DMS53 treated with DMSO at 0.1 percent for 48 hours (cell line): ENCODE measurements at regions not wholly inside any gene's neighbourhood (a gene's known extent, or its start where the extent isn't known, plus 50 kb on each side); places are given as distances from the start of the nearest gene placed in this dataset.
A peak's percentile ranks its signal among the peaks of the same experiment; 100 is the strongest.
"Not testable (repeated sequence)": the region's sequence is repeated elsewhere in the genome, so short reads cannot be mapped to it uniquely, and the experiment has no call there.

Source experiments
- DNase-seq: peaks from one replicate; lab custom pipeline; 2025; ENCODE audit not compliant: unreplicated experiment; lab: John Stamatoyannopoulos, UW

- no peak for DNase-seq
Measured at GRCh38 chrX:46367491-46367890, 177.7 kb downstream of the ZNF674 start.

DNA sequence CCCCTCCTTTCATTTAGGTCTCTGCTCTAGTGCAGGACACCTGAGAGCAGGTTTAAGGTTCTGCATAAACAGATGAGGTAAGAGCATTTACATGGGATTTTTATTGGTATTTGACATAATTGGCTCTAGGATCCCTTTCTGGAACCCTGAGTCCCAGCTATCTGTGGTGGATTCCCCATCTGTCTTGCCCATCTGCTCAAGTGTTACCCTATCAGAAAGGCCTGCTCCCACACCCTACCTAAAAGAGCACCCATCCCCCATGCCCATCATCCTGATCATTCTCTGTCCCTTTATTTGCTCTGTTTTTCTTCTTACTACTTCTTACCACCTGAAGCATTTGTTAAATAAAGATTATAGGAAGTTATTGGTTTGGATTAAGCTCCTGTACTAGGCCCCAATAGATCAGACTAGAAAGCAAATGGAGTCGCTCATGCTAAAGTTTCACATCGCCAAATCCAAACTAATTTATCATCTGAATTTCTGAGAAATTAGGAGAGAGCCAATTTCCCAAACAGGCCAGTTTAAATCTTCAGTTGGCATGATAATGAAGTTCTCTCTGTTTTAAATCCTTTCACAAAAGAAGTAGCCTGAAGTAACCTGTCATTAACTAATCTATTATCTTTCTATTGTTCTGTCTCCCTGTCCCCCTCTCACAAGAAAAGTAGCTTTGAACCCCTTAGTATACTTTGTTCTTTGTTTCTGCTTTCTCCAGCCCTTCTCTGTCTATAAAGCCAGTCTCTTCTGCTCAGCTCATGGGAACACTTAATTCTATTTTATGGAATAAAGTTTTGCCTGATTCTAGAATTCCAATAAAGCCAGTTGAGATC is 178.6 kb downstream of the ZNF674 start:
- no peak for DNase-seq

- no peak for DNase-seq
Measured at GRCh38 chrX:46354481-46354880, 190.7 kb downstream of the ZNF674 start.

GRCh38 chrX:46341767-46342322 is 203.4 kb downstream of the ZNF674 start:
- DNase-seq: no peak

GRCh38 chrX:46340696-46341095 is 204.5 kb downstream of the ZNF674 start:
- no peak for DNase-seq

- DNase-seq: no peak
Measured at GRCh38 chrX:46333550-46333949, 211.7 kb downstream of the ZNF674 start.

- no peak for DNase-seq
Measured at GRCh38 chrX:46330981-46331380, 214.2 kb downstream of the ZNF674 start.

DNA sequence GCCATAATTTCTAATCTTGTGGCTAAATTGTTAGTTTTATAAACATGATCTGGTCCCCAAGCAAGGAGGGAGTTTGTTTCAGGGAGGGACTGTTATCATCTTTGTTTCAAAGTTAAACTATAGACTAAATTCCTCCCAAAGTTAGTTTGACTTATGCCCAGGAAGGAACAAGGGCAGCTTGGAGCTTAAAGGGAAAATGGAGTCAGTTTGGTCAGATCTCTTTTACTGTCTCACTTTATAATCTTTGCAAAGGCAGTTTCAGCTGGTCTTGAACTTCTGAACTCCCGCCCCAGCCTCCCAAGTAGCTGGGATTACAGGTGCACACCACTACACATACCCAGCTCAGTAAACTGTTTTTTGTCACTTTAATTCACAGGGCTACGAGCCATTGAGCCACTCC is 214.7 kb downstream of the ZNF674 start:
- no peak for DNase-seq

DNA sequence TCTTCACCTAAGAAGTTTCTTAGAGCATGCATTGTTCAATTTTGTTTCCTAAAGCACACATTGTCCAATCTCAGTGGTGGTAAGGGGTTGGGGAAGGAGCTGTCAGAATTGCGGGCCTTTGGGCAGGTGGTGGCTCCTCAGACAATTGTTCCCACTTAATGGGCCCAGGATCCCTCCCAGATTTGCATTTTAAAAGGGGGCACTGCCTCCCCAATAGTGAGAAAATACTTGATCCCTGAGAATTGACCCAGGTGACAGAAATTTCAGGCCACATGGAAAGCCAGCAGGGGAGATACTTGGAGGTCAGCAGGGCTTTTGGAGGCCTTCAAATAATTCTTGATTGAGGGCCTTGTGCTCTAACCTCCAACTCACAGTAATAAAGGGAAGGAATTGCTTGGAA is 217.1 kb downstream of the ZNF674 start:
- DNase-seq: no peak

GRCh38 chrX:46327566-46328115 is 217.6 kb downstream of the ZNF674 start:
- DNase-seq: no peak

DNA sequence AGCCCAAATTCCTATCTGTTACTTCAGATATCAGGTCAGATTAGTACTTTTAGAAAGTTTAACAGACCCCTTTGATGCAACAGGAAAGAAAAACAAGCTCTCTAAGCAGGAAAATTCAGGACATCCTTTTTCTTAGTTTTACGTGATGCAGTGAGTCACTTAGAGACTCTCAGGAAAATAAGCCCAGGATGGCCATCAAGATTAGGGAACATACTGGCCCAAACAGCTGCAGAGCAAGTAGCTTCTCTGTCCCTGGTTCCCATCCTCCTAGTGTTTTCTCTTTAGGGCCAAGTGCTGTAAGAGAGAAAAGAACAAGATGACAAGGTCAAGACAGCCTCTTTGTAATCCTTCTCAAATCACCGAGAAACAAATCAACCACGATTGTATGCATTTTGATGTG is 219.1 kb downstream of the ZNF674 start:
- no peak for DNase-seq

GRCh38 chrX:46325312-46325877 is 219.8 kb downstream of the ZNF674 start:
- DNase-seq: no peak

- DNase-seq: no peak
Measured at GRCh38 chrX:46324166-46324565, 221.1 kb downstream of the ZNF674 start.

GRCh38 chrX:46322929-46323328 is 222.3 kb downstream of the ZNF674 start:
- DNase-seq: not testable (repeated sequence)

DNA sequence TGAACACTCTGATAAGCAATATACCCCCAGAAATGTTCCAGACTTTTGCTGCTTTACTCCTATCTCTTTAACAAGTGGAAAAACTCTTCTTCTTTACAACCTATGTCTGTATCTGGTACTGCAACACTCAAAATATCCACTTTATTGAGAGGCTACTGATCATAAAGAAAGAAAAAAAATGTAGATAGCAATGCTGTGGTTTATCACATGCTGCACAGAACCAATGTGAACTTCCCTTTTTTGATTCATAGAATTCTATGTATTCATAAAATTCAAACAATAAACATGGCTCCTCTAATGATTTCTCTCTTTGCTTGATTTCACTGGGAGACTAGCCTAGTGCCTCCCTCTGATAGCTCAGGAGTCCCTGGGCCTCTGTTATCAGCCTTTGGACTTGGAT is 223.5 kb downstream of the ZNF674 start:
- no peak for DNase-seq

- DNase-seq: no peak
Measured at GRCh38 chrX:46319750-46320149, 225.5 kb downstream of the ZNF674 start.

DNA sequence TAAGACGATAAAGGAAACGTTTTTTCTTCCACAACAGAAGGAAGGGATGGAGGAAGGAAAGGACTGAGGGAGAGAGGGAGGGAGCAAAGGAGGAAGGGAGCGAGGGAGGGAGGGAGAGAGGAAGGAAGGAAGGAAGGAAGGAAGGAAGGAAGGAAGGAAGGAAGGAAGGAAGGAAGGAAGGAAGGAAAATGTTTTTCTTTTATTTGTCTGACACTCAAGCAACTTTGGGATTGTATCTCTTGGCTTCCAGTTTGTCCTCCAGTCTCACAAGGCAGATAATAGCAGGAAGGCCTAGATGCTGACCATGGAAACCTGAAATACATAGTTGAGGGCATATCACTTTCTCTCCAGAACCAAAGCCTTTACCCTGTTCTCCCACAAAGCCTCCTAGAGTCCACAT is 226.7 kb downstream of the ZNF674 start:
- no peak for DNase-seq

DNA sequence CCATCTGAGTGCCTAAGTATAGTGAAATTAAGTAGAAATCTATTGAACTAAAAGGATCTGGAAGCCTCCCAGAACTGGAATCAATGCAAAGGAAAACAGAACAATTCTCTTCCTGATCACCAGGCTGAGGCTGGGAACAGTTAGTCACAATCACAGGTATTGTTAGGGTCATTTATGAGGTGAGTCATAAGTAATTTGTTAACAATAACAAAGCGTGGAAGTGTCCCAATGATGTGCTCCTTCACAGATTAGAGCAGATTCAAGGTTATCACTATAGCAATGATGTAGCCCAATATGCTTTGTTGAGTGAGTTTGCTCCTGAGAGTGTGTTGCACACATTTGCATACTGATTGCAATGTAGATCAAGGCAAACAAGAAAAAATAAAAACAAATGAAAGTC is 228.1 kb downstream of the ZNF674 start:
- peak; percentile 3 for DNase-seq

GRCh38 chrX:46311581-46312120 is 233.6 kb downstream of the ZNF674 start:
- no peak for DNase-seq

GRCh38 chrX:46310815-46311497 is 234.3 kb downstream of the ZNF674 start:
- no peak for DNase-seq

- no peak for DNase-seq
Measured at GRCh38 chrX:46308110-46308509, 237.1 kb downstream of the ZNF674 start.
